Astrocyte of the spinal cord (primary cell): ENCODE measurements at regions not wholly inside any gene's neighbourhood (a gene's known extent, or its start where the extent isn't known, plus 50 kb on each side); places are given as distances from the start of the nearest gene placed in this dataset.

Experiments used
- DNase-seq: peaks from one replicate; pipeline ENCODE4 v3.0.0; 2011; ENCODE audit warnings: low read depth, low spot score
- H3K4me3 ChIP-seq: 2 replicates; pipeline ENCODE4 v1.5.1; 2011; ENCODE audit warnings: low read depth, mild to moderate bottlenecking, low read length, moderate library complexity
- in situ Hi-C: cut with HindIII; loops from 2 replicates; pipeline ENCODE4 v1.10.0; 2017; ENCODE audit warnings: low sequenced_read_pairs
- TF ChIP-seq, protein P1 (sequence below): IDR thresholded peaks from 2 replicates; pipeline ENCODE4 v1.5.1; 2012; ENCODE audit warnings: low read depth, mild to moderate bottlenecking, low read length, inconsistent platforms

DNA sequence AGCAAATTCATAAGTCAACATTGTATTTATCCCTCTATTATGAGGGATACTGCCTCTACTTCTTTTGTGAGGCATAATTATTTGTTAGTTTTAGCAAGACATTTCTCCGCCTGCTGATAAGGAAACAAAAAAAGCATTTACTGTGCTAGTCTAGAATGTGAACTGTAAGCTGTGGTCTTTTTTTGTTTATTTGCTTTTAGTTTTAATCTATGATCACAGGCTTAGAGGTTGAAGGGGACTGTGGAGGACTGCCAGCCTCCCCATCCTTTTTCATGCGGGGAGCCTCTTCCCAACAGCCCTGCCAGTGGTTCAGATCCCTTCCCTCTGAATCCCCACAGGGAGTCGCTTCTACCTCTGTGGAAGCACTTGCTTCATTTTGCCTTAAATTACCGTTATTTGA lies 331.0 kb upstream of the ROPN1 start:
- peak; percentile 20 for DNase-seq
- TF ChIP-seq, protein P1, sequence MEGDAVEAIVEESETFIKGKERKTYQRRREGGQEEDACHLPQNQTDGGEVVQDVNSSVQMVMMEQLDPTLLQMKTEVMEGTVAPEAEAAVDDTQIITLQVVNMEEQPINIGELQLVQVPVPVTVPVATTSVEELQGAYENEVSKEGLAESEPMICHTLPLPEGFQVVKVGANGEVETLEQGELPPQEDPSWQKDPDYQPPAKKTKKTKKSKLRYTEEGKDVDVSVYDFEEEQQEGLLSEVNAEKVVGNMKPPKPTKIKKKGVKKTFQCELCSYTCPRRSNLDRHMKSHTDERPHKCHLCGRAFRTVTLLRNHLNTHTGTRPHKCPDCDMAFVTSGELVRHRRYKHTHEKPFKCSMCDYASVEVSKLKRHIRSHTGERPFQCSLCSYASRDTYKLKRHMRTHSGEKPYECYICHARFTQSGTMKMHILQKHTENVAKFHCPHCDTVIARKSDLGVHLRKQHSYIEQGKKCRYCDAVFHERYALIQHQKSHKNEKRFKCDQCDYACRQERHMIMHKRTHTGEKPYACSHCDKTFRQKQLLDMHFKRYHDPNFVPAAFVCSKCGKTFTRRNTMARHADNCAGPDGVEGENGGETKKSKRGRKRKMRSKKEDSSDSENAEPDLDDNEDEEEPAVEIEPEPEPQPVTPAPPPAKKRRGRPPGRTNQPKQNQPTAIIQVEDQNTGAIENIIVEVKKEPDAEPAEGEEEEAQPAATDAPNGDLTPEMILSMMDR: no peak
- in situ Hi-C loops: no loop called here
- H3K4me3 ChIP-seq: no peak overlapping the region

DNA sequence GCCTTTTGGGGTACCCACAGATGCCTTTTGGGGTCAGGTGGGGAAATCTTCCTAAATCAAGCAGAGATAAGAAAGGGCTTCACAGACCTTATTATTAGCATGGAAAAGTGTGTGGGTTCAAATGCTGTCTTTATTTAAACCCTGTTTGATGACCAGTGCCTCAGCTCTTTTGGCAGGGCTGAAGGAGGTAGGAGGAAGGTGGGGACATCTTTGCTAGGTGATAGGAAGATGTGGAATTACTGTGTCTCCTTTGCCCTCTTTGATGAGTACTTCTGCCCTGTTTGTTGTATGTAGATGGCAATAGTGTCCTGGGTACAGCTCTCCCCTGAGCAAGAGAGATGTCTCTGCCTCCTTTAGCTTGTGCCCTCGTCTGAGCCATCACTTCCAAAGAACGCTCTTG lies 333.3 kb upstream of the ROPN1 start:
- TF ChIP-seq, protein P1: no peak
- in situ Hi-C loops: no loop called here
- DNase-seq: no peak
- no peak overlapping the region for H3K4me3 ChIP-seq

DNA sequence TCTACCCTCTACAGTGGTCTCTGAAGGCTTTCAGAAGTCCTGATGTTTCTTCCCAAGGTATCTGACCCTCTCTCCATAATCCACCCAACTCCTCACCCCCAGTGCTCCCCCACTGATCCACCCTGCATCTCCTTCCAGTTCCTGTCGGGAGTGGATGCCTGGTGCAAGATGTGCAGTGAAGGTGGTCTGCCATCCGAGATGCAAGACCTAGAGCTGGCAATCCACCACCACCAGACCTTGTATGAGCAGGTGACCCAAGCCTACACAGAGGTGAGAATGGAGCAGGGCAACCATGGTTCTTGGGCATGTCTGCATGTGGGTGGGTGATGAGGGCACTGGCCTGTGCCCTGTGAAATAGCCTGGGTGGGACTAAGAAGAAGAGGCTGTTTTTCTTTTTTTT lies 337.8 kb upstream of the ROPN1 start:
- in situ Hi-C loops: no loop called here
- TF ChIP-seq, protein P1: no peak
- no peak for DNase-seq
- no peak overlapping the region for H3K4me3 ChIP-seq

DNA sequence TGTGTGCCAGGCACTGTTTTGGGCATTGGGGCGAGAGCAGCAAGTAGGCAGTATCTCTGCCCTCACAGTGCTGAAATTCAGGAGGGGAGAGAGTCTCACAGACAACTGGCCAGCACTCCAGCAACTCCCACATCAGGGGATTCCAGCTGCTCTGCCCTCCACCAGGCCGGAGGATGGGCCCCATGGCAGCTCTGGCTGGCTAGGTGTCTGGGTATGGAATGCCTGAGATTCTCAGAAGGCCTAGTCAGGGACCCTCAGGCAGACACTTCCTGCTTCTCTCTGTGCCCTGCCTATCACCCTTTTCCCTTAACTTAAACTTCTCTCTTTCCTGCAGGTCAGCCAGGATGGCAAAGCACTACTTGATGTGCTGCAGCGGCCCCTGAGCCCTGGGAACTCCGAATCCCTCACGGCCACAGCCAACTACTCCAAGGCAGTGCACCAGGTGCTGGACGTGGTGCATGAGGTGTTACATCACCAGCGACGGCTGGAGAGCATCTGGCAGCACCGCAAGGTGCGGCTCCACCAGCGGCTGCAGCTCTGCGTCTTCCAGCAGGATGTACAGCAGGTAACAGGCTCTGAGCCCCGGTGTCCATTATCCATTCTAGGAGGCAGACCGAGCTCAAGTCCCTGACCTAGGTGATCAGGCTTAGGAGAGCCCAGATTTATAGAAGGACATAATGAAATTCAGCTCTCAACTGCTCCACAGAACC lies 342.2 kb upstream of the ROPN1 start:
- in situ Hi-C loops: no loop called here
- TF ChIP-seq, protein P1: no peak
- H3K4me3 ChIP-seq: no peak overlapping the region
- DNase-seq: no peak

DNA sequence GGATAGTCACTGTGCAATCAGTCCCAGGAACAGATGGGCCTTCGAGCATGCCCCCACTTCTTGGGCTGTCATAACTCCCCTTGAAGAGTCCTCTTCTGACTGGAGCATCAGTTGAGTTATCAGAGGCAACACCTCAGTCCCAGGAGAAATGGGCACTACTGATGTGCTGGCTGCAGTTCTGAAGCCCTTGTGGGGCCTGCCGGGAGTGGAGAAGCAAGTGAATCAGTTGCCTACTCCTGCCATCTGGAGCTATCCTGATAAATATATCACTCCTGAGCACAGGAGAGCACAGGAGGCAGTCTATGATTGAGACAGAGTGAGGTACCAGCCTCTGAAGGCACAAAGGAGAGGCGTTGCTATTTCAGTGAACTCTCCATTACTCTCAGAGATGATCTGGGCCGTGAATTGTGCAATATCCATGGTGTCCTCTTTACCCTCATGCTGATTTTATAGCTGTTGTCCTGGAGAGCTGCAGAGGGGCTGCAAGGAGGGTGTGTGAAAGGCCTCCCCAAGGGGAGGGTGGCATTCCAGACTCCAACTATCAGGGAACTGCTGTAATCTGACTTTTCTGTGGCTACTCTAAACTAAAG lies 344.2 kb upstream of the ROPN1 start:
- in situ Hi-C loops: no loop called here
- no peak for DNase-seq
- no peak overlapping the region for H3K4me3 ChIP-seq
- TF ChIP-seq, protein P1: no peak

DNA sequence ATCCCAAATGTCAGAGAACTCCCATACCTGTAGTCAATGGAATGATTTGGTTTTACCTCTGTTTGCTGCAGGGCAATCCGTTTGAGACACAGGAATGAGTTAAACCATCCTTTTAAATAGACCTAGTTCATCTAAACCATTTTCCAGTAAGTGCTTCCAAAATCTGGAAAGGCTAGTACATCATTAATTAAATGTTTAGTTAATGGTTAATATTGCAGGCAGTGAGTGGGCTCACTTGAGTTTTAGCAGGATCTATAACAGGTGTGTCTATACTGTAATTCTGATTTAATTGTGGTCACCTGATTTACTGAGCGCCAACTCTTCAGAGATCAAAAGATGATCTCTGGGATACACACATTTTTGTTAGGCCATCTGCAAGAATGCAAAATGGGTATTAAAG lies 353.9 kb upstream of the ROPN1 start:
- no peak for DNase-seq
- TF ChIP-seq, protein P1: no peak
- H3K4me3 ChIP-seq: no peak overlapping the region
- in situ Hi-C loops: no loop called here
